Progenitor cell of endocrine pancreas (in vitro differentiated cells): ENCODE measurements at regions not wholly inside any gene's neighbourhood (a gene's known extent, or its start where the extent isn't known, plus 50 kb on each side); places are given as distances from the start of the nearest gene placed in this dataset.
A peak's percentile ranks its signal among the peaks of the same experiment; 100 is the strongest.

ENCODE experiments used
- DNase-seq: peaks from one replicate; pipeline ENCODE4 v3.0.0; 2021; ENCODE audit warnings: low spot score; ENCODE audit not compliant: unreplicated experiment
- H3K27ac Mint-ChIP-seq: 2 replicates; pipeline ENCODE4 v1.8.0; 2021; ENCODE audit warnings: mild to moderate bottlenecking, moderate library complexity, mixed read lengths
- H3K27me3 Mint-ChIP-seq: 2 replicates; pipeline ENCODE4 v1.8.0; 2021; ENCODE audit warnings: mixed read lengths
- H3K36me3 Mint-ChIP-seq: 2 replicates; pipeline ENCODE4 v1.8.0; 2022; ENCODE audit warnings: mixed read lengths; ENCODE audit not compliant: insufficient read depth
- H3K4me1 Mint-ChIP-seq: 2 replicates; pipeline ENCODE4 v1.8.0; 2021; ENCODE audit warnings: low read depth, mixed read lengths
- H3K4me3 Mint-ChIP-seq: 2 replicates; pipeline ENCODE4 v1.8.0; 2021; ENCODE audit warnings: low read depth, mild to moderate bottlenecking, moderate library complexity, mixed read lengths
- H3K9me3 Mint-ChIP-seq: 2 replicates; pipeline ENCODE4 v1.8.0; 2021; ENCODE audit warnings: low read depth, mixed read lengths
- TF ChIP-seq, protein P1 (sequence below): fragments of 200-600 bp; sonication (generic); IDR thresholded peaks from one replicate; pipeline ENCODE4 v1.5.0; 2021; ENCODE audit warnings: antibody characterized with exemption, mild to moderate bottlenecking; ENCODE audit not compliant: unreplicated experiment

DNA sequence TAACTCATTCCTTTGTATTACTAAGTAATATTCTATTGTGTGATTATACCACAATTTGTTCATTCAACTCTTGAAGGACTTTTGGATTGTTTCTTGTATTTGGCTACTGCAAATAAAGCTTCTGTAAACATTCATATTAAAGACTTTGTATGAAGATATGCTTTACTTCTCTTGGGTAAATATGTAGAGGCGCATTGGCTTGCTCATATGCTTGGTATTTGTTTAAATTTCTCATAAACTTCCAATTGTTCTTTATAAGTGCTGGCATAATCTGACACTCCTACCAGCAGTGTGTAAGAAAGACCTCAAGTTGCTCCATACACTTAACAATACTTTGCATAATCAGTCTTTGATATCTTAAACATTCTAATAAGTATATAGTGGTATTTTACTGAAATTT lies 792.8 kb upstream of the LRRTM1 start:
- Mint-ChIP-seq H3K36me3 (no peaks in the 10 kb centered on the region), H3K27ac (no peak overlapping the region), H3K4me3 (no peak overlapping the region), H3K27me3 (no peaks in the 10 kb centered on the region), H3K9me3 (no peaks in the 10 kb centered on the region), H3K4me1 (no peaks in the 10 kb centered on the region)
- TF ChIP-seq, protein P1, sequence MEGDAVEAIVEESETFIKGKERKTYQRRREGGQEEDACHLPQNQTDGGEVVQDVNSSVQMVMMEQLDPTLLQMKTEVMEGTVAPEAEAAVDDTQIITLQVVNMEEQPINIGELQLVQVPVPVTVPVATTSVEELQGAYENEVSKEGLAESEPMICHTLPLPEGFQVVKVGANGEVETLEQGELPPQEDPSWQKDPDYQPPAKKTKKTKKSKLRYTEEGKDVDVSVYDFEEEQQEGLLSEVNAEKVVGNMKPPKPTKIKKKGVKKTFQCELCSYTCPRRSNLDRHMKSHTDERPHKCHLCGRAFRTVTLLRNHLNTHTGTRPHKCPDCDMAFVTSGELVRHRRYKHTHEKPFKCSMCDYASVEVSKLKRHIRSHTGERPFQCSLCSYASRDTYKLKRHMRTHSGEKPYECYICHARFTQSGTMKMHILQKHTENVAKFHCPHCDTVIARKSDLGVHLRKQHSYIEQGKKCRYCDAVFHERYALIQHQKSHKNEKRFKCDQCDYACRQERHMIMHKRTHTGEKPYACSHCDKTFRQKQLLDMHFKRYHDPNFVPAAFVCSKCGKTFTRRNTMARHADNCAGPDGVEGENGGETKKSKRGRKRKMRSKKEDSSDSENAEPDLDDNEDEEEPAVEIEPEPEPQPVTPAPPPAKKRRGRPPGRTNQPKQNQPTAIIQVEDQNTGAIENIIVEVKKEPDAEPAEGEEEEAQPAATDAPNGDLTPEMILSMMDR, result no peak
- no peak for DNase-seq

DNA sequence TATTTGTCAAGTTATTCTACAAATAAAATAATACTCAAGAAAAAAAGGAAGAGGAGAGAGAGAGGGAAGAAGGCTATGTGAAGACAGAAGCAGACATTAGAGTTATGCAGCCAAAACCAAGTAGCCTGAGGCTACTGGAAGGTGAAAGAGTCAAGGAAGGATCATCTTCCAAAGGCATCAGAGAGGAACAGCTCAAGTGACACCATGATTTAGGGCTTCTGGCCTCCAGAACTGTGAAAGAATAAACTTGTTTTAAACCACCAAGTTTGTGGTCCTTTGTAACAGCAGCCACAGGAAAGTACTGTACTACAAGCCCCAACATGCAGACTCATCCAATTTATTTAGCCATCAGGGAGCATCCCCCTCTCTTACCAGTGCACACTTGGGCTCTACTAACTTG lies 788.5 kb upstream of the LRRTM1 start:
- Mint-ChIP-seq H3K9me3 (no peaks in the 10 kb centered on the region), H3K4me3 (no peak overlapping the region), H3K27ac (no peak overlapping the region)

DNA sequence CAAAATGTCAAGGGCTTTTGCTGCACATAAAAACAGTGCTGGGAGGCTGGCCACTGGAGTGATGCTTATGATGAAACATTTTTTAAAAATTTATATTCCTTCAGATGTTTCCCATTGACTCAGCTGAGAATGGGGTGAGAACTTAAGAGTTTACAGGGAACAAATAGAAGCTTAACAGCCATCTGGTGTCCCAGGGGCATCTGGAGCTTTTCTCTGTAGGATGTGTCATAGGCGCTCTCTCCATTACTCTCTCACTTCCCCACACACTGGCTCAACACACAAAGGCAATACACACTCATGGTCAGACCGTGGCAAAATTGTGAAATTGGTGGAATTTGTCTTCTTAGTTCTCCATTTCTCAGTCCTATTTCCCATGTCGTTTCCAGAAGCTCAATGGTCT lies 783.1 kb upstream of the LRRTM1 start:
- no peaks in the 10 kb centered on the region for H3K9me3 Mint-ChIP-seq
- TF ChIP-seq, protein P1, result no peak

More for the DNA sequence above, 788.5 kb upstream of the LRRTM1 start:
- H3K27me3 Mint-ChIP-seq, result no peaks in the 10 kb centered on the region
- DNase-seq, result no peak
- no peaks in the 10 kb centered on the region for H3K36me3 Mint-ChIP-seq
- TF ChIP-seq, protein P1, result no peak
- H3K4me1 Mint-ChIP-seq, result no peaks in the 10 kb centered on the region

DNA sequence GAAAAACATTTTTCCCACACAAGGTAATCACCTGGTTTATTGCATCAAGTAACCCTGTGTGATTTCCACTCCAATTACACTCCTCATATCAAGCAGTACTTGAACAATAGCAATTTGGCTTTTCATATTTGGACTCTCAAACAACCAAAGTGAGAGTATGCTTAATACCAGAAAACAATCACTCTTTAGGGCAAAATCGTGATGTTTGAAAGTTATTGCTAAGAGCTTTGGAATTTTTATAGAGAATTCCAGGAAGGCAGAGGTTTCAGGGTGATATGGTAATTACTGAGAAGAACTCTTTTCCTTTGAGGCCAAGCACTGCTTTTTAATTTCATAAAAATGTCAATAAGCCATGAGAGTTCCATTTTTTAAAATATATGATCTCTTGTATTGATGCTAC lies 779.5 kb upstream of the LRRTM1 start:
- TF ChIP-seq, protein P1, result no peak
- no peak for DNase-seq
- Mint-ChIP-seq H3K9me3 (no peaks in the 10 kb centered on the region), H3K36me3 (no peaks in the 10 kb centered on the region), H3K4me1 (no peaks in the 10 kb centered on the region), H3K27me3 (no peaks in the 10 kb centered on the region), H3K27ac (no peak overlapping the region), H3K4me3 (no peak overlapping the region)

More for the DNA sequence above, 783.1 kb upstream of the LRRTM1 start:
- no peaks in the 10 kb centered on the region for H3K4me1 Mint-ChIP-seq
- H3K4me3 Mint-ChIP-seq, result no peak overlapping the region
- H3K27ac Mint-ChIP-seq, result no peak overlapping the region
- no peaks in the 10 kb centered on the region for H3K36me3 Mint-ChIP-seq
- H3K27me3 Mint-ChIP-seq, result no peaks in the 10 kb centered on the region
- no peak for DNase-seq

DNA sequence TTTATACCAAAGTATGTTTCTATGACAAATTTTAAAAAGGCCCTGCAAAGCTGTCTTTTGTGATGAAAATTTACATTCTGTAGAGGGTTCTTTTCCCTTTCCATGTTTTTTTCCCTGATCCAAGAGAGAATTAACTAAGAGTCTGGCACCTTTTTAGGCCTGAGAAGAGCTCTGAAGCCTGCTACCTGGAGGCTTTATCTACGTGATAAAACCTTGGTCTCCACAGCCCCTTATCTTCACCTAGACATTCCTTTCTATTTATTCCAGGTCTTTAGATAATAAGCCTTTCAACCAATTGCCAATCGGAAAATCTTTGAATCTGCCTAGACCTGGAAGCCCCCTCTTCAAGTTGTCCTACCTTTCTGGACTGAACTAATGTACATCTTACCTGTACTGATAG lies 774.1 kb upstream of the LRRTM1 start:
- TF ChIP-seq, protein P1, result no peak
- Mint-ChIP-seq H3K4me3 (no peak overlapping the region), H3K27me3 (no peaks in the 10 kb centered on the region), H3K9me3 (no peaks in the 10 kb centered on the region), H3K27ac (peak overlapping the region; percentile 37), H3K36me3 (no peaks in the 10 kb centered on the region), H3K4me1 (peaks cover 7% of the 10 kb centered on the region)
- no peak for DNase-seq

DNA sequence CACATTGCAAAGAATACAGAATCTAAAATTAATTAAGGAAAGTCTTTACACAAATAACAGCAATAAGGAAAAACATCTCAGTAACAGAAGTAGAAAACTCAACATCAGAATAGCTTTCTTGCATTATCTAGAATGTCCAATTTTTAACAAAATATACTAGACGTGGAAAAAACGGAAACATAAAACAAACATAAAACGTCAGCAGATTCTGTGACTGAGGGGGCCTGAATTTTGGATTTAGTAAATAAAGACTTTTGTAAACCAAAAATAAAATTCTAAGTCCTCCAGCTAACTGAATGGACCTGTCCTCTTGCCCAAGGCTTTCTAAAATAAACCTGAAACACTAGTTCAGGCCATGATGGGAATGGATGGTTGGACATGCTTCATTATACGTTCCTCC lies 773.5 kb upstream of the LRRTM1 start:
- no peaks in the 10 kb centered on the region for H3K9me3 Mint-ChIP-seq
- H3K27ac Mint-ChIP-seq, result peak overlapping the region; percentile 37
- DNase-seq, result no peak
- H3K4me3 Mint-ChIP-seq, result no peak overlapping the region
- TF ChIP-seq, protein P1, result no peak
- peaks cover 7% of the 10 kb centered on the region for H3K4me1 Mint-ChIP-seq
- H3K27me3 Mint-ChIP-seq, result no peaks in the 10 kb centered on the region
- no peaks in the 10 kb centered on the region for H3K36me3 Mint-ChIP-seq
